Kidney capillary endothelial cell (primary cell): ENCODE measurements at regions not wholly inside any gene's neighbourhood (a gene's known extent, or its start where the extent isn't known, plus 50 kb on each side); places are given as distances from the start of the nearest gene placed in this dataset.

ENCODE experiments used
- DNase-seq: peaks from one replicate; pipeline ENCODE4 v3.0.0-alpha.2; 2018; ENCODE audit warnings: low spot score

DNA sequence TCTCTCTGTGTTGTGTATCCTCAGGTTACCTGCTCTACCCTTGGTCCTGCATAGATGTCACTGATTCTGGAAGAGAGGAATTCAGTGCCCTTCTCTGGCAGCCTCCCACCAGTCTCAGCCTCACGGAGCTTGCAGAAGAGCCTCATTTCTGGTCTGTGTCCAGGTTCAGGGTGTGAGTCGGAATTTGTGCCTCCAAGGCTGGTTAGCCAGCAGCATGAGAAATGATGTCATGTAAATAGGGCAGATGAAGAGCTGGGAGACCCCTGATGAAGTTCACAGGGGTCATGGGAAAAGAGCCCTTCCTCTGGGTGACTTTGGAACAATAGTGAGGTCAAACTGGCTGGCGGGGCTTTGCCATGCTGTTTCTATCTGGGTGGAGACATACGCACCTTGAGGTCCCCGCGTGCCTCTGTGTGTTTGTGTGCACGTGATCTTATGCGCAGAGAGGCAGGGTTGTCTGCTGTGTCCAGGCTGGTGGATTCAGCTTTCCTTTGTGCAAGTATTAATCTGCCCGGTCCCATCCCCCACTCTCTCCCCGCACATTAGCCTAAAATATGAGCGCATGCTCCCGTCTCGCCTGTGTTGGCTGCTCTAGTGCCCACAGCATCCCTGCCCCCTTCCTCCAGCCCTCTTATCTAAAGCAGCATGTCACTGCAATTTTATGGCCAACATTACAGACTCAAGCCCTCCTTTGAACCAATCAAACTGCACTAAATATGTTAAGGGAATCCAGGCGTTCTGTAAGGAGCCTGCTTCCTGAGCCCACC lies 256.3 kb upstream of the ZFHX3 start:
- no peak for DNase-seq

DNA sequence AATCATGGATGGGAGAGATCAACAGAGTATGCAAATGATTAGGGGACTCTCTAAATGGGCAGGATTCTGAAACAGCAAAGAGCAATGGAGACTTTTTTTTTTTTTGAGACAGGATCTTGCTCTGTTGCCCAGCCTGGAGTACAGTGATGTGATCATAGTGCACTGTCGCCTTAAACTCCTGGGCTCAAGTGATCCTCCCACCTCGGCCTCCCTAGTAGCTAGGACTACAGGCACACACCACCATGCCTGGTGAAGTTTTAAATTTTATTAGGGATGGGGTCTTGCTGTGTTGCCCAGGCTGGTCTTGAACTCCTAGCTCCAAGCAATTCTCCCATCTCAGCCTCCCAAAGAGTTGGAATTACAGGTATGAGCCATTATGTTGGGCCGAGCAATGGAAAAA lies 255.0 kb upstream of the ZFHX3 start:
- DNase-seq = no peak

DNA sequence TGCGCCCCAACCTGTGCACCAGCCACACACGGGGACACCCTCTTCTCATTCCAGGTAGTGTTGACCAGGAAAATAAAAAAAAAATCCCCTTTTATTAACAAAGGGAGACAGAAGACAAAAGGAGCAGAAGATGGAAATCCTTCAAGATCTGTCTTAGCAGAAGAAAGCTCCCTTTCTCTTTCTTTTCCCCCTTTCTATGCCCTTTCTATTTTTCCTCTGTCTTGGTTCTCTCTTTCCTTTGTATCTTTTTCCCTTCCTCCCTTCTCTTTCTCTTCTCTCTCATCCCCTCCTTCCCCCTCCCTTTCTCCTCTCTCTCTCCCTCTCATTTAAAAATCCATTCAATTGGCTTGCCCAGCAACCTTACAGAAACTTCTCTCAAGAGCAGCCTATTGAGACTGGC lies 254.1 kb upstream of the ZFHX3 start:
- DNase-seq = no peak

DNA sequence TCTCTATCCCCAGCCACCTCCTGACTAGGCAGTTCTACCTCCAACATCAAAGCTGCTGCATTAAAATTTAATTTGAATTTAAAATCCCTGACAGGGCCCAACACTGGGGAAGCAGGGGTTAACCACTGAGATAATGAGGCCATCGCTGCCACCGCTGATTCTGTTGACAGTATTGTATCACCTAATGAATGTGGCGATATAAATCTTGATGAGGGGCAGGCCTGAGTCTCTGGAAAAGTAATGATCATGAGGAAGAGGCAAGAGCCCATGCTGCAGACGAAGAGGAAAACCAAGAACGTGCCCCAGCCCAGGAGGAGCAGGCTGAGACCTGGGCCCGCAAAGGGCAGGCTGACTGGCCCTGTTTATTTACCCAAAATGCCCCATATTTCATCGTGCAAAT lies 251.4 kb upstream of the ZFHX3 start:
- DNase-seq = no peak

DNA sequence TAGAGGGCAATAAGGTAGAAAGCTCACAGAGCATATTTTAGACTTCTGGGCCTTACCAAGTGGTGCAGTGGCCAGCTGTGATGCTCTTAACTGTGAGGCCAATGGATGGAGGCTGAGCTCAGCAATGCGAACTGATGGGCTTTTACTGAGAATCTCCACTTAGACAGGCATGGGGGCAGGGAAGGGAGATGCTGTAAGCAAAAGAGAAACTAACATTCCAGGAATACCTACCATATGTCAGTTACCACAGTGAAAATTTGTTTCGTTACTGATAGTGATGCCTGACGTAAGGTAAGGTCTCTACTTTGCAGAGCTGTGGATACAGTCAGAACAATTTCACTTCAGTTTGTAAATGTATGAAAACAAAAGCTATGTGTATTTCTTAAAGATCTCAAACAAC lies 250.6 kb upstream of the ZFHX3 start:
- no peak for DNase-seq

DNA sequence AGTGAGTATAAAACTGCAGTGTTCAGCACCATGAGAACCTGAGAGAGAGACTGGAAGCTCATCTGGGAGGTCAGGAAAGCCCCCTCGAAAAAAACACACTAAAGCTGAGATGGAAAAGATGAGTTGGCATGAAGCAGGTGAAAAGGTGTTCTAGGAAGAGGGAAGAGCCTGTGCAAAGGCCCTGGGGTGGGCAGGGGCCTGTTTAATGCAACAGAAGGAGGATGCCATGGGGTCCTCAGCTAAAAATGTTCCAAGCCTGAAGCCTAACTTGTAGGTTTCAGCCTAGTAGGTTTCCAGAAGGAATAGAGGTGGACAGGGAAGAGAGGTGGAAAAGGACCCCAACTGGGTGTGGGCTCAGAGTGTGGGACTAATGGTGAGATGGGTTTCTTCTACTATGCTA lies 242.3 kb upstream of the ZFHX3 start:
- no peak for DNase-seq

DNA sequence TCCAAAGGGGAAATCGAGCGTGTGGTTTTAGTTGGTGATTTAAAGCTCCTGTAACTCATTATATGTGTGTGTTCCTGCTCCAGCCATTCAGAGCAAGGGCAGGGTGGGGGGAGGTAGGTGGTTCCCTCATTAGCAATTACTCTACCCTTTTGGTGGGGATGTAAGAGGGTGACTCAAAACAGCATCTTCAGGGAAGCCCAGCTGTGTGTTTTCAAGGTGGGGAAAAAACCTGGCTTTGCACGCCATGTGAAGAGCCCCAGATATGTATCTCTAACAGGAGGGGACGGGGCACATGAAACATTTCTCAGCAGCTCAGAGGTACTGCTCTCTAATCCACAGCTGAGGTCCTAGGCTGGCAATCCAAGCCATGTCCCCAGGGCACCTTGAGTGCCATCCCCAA lies 241.3 kb upstream of the ZFHX3 start:
- DNase-seq = no peak

DNA sequence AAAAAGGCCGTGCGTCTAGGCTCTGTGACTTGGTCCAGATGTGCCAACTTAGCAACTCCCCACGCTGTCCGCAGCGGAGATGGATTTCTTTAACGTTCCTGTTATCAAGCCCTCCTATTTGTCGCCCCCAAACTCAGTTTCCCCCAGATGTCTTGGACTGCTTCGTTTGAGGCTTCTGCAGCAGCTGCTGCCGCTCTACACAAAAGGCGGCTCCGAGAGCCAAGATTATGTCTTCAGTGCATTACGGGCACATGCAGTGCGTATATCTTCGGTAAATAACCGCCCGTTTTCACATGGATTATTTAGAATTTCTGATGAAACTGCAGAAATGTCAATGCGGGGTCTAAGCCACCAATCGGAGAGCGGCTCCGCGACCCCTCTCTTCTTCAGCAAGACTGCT lies 240.6 kb upstream of the ZFHX3 start:
- no peak for DNase-seq

DNA sequence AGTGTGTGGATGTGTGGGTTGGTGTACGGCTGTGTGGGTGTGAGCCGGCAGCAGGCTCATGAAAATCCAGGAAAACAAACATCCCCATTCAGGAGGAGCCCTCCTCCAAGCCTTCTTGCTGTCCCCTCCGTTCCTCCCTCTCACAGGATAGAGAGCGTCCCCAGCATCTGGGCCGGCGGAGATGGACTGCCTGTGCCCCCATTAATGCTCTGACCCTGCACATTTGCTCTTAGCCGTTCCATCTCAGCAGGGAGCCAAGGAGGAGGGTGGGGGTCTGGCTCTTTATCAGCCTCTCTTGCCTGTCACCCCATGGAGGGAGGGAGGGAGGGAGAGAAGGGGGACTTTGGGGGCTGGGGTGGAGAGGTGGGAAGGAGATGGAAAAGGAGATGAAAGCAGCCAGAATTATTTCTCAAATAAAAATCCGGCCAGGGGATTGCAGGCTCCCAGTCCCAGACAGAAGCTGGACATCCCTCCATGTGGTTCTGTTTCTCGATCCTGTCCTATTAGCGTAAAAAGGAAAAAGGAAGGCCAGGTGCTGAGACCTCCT lies 240.0 kb upstream of the ZFHX3 start:
- no peak for DNase-seq

DNA sequence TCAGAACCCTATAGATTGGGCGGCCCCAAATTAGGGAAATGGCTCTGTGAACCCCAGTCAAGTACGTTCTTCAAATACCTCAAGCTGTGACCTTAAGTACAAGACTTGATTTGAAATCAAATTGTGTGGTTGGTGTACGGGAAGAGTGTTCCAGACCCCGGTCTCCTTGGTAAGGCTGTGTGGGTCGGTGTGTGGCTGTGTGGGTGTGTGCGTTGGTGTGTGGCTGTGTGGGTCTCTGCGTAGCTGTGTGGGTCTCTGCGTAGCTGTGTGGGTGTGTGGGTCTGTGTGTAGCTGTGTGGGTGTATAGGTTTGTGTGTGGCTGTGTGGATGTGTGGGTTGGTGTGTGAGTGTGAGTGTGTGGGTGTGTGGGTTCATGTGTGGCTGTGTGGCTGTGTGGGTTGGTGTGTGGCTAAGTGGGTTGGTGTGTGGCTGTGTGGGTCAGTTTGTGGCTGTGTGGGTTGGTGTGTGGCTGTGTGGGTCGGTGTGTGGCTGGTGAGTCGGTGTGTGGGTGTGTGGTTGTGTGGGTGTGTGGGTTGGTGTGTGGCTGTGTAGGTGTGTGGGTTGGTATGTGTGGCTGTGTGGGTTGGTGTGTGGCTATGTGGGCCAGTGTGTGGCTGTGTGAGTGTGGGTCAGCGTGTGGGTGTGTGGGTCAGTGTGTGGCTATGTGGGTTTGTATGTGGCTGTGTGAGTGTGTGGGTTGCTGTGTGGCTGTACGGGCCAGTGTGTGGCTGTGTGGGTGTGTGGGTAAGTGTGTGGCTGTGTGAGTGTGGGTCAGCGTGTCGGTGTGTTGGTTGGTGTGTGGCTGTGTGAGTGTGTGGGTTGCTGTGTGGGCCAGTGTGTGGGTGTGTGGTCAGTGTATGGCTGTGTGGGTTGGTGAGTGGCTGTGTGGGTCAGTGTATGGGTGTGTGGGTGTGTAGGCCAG lies 238.7 kb upstream of the ZFHX3 start:
- DNase-seq = no peak

DNA sequence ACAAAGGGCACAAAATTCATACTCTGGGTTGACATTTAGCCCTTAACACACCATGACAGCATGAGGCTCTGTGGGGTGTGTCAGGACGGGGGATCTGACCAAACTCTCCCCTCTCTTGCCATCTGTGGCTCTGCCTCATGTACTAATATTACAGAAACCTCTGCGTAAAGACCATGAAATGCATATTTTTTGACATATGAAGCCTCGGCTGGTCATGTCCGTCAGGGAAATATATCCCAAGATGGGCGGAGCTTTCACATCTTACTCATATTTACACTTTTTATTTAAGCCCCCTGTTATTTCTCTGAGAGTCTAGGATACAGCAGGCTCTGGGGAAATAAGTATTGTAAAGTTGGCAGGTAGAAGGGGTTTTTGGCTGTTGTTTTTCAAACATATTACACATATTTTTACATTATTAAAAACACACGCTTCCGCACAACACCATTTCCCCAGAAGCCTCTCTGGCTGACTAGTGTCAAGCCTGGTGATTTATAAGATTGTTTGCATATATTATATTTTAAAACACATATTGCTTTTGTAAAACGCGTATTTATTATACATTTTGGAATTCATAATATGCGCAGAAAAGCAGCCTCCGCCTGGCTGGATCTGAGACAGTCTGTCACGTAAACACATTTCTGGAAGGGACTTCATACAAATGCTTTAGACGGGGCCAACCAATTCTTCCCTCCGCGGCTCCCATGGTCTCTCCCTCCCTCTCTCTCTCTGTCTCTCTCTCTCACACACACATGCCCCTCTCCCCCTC lies 237.7 kb upstream of the ZFHX3 start:
- DNase-seq = no peak

DNA sequence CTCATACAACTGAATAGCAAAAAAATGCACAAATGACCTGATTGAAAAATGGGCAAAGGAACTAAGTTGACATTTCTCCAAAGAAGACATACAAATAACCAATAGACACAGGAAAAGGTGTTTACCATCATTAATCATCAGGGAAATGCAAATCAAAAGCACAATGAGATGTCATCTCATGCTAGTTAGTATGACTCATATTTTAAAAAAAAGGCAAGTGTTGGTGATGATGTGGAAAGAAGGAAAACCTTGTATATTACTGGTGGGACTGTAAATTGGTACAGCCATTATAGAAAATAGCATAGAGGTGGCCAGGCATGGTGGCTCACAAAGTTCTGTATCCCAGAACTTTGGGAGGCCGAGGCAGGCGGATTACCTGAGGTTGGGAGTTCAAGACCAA lies 232.5 kb upstream of the ZFHX3 start:
- DNase-seq = peak; percentile 60

DNA sequence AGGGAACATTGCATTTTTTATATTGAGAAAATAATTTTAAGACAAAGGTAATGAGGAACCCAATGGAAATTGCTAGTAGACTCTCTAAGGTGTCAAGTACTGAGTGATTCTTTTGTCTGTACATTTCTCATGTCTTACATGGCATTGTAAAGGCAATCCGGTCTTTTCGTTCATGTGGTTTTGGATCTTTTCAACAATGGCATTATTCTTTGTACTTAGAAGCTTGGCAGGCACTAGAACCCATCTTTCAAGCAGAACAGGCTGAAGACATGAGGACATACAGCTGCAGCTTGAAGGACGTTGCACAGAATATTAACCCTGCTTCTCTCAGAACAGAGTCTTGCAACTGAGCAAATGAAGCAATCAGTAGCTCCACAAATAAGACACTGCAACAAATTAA lies 231.5 kb upstream of the ZFHX3 start:
- DNase-seq = no peak

DNA sequence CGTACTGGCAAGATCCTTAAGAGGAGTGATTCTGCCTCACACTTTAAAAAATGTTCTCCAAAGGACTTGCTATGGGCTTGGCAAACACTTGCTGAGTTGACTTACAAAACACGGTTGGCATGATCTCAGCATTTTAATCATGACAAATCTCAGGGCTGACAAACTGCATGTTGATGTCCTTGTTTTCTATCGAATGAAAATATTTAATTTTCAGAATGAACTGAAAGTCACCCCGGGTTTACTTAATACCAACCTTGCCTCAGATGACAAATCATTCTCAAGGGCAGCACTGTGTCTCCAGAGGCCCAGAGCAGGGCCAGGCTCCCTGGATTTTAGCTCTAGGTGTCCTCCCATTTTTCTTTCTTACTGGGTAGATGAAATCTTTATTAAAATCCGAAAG lies 229.1 kb upstream of the ZFHX3 start:
- DNase-seq = no peak

DNA sequence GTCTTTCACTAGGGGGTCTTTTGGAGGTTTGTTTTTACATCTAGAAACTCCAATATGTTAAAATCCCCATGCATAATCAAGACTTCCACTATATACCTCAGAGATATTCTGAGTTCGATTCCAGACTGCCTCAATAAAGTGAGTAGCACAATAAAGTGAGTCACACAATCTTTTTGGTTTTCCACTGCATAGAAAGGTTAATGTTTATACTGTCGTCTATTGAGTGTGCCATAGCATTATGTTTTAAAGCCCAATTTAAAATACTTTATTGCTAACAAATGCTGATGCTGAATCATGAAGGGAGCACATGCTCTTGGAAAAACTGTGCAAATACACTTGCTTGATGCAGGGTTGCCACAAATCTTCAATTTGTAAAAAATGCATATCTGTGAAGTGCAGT lies 227.5 kb upstream of the ZFHX3 start:
- DNase-seq = no peak

DNA sequence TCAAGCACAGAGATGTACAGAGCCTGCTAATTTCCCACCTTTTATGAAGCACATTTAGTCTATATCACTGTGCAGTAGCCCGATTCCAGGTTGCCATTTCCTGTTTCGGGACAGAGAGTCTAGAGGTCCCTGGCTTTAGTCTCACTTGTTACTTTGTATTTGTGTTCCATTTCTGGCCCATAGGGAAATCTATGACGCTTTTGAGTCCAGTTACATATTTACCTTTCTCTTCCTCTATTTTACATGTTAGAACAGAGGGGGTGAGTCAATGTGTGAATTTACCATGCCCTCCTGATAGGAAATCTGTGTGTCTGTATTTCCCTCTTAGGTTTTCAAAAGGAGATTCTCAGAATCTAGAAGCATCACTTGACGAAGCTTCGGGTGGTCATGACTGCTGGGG lies 227.1 kb upstream of the ZFHX3 start:
- no peak for DNase-seq

DNA sequence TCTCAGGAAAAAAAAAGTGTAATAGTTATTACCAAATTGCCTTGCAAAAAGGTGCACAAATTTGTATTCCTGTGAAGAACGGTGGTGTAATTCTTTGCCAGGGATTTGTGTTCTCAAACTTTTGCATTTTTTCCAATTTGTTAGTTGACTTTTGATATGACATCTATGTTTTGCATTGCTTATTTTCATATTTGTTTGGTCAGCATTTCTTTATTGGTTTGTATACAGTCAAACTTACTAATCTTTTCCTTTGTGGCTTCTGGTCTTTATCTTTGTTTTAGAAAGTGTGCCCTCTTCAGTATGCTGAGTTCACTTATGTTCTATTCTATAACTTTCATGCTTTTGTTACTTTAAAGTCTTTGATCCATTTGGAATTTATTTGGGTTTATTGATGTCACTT lies 226.2 kb upstream of the ZFHX3 start:
- no peak for DNase-seq

DNA sequence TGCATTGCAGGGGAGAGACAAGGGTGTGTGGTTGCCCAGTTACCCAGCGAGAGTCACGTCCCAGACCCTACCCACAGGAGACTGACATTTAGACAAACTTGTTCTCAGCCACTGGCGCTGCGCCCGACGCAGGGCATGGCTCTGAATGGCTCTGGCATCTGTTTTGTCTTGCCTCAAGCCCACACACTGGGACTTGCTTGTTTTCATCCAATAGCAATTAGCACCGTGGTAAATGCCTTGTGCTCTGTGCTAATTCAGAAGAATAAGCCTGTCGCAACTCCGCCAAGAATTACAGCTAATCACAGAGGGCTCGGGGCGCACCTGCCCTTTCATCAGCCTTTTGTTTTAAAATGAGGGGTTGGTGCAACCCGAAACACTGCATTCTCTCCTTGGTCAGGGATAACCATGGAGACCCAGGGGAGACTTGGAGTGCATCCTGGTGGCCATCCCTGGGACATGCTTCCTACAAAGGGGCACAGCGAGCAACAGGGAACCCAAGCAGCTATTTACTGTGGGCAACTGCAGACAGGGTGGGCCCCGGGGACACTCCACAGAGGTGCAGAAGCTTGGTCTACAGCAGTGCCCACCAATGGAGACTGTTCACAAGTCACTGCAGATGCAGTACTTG lies 220.6 kb upstream of the ZFHX3 start:
- no peak for DNase-seq

DNA sequence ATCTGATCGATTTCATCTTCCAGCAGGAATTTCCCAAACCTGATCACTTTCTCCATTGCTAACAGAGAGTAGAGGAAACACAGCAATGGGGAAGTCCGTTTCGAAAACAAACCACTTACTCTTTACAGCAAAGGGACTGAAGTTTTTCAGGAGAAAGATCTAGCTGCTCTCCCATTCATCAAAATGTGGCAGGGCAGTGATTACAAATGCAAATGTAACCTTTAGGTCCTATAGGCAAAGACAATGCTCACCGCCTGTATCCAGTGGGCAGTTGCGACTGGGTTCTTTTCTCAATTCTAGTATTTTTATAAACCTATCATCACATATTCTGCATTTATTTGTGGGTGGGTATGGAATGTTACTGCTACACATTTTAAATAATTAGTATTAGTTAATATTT lies 218.0 kb upstream of the ZFHX3 start:
- no peak for DNase-seq

DNA sequence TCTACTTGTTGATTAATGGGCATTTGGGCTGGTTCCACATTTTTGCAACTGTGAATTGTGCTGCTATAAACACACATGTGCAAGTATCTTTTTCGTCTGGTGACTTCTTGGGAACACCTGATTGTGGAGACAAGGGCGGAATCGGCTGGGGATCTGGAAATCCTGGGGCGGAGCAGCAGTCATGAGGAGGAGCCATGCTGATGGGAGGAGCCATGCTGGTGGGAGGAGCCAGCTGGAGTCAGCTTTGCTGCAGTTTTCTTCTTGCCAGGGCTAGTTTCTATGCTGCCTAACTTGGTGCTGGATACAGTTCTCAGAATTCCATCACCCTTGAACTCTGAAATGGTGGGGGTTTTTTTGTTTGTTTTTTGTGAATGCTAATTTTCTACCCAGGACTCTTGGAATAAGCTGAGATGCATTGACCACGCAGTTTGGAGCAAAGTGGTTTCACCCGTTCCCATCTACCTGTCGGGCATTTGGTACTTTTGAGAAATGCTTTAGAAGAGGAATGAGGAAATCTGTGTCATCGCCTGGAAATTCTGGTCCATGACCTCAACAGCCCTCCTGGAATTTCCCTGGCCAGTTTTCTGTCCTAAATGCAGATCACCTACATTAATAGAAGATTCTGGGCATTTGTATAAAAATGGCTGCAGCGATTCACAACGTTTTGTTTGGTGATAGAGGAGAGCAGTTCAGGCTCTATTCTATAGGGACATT lies 217.4 kb upstream of the ZFHX3 start:
- DNase-seq = no peak

DNA sequence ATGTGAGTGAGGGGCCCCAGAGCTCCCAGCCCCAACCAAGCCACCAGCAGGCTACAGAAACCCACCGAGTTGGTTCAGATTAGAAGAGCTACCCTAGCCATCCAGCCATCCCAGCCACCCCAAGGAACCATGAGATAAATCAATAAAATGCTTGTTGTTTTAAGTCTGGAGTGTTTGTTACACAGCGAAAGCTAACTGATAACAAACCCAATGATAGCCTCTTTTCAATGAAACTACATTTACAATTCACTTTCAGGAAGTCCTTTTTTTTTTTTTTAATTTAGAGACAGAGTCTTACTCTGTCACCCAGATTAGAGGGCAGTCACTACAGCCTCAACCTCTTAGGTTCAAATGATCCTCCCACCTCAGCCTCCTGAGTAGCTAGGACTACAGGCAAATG lies 215.0 kb upstream of the ZFHX3 start:
- no peak for DNase-seq
